ENCODE measurements at regions not wholly inside any gene's neighbourhood (a gene's known extent, or its start where the extent isn't known, plus 50 kb on each side); places are given as distances from the start of the nearest gene placed in this dataset.
"Not testable (repeated sequence)": the region's sequence is repeated elsewhere in the genome, so short reads cannot be mapped to it uniquely, and the experiment has no call there.

GRCh38 chr13:91053318-91054065 is 294.0 kb upstream of the MIR17HG start:
- no peak for DNase-seq
- no peak overlapping the region for H3K4me2 ChIP-seq
- no peaks in the 10 kb centered on the region for H3K79me2 ChIP-seq (ENCODE audit: low read depth)
- no peaks in the 10 kb centered on the region for H3F3A ChIP-seq (ENCODE audit: insufficient read depth, low read depth)
- no peak overlapping the region for H3K4me3 ChIP-seq
- H3K9me3 ChIP-seq (ENCODE audit: insufficient read depth, low read depth) = no peaks in the 10 kb centered on the region
- H3K27ac ChIP-seq = no peak overlapping the region
- H4K20me1 ChIP-seq (ENCODE audit: insufficient read depth) = no peaks in the 10 kb centered on the region
- H3K4me1 ChIP-seq (replicated peaks; ENCODE audit: insufficient read depth) = no peaks in the 10 kb centered on the region
- intact Hi-C loops (cut with micrococcal nuclease; ENCODE audit: unreplicated experiment) = no loop called here
- no peak for TF ChIP-seq EZH2 (IDR thresholded peaks at IDR 0.05; ENCODE audit: low read depth)
- no peak for TF ChIP-seq CTCF (conservative IDR thresholded peaks at IDR 0.05)
- ChIA-PET CTCF (no interaction called here), POLR2A (ENCODE audit: unreplicated experiment) (no interaction called here)
- H3K36me3 ChIP-seq (ENCODE audit: low read depth) = no peaks in the 10 kb centered on the region
- no TSS peak for BruUV-seq (replicated peaks)
- H3K9me2 ChIP-seq (ENCODE audit: insufficient read depth) = no peaks in the 10 kb centered on the region
- no peak overlapping the region for H2AFZ ChIP-seq
- H3K27me3 ChIP-seq (ENCODE audit: insufficient read depth, low read depth) = no peaks in the 10 kb centered on the region

GRCh38 chr13:91054902-91055301 is 292.6 kb upstream of the MIR17HG start:
- no peak for DNase-seq
- Histone ChIP-seq H3K36me3 (ENCODE audit: low read depth) (no peaks in the 10 kb centered on the region), H2AFZ (no peak overlapping the region), H3K27ac (no peak overlapping the region), H3K27me3 (ENCODE audit: insufficient read depth, low read depth) (no peaks in the 10 kb centered on the region), H3K9me2 (ENCODE audit: insufficient read depth) (no peaks in the 10 kb centered on the region), H3F3A (ENCODE audit: insufficient read depth, low read depth) (no peaks in the 10 kb centered on the region), H3K79me2 (ENCODE audit: low read depth) (no peaks in the 10 kb centered on the region), H3K4me2 (no peak overlapping the region), H3K9me3 (ENCODE audit: insufficient read depth, low read depth) (no peaks in the 10 kb centered on the region), H3K4me3 (no peak overlapping the region), H3K4me1 (replicated peaks; ENCODE audit: insufficient read depth) (no peaks in the 10 kb centered on the region), H4K20me1 (ENCODE audit: insufficient read depth) (no peaks in the 10 kb centered on the region)
- ChIA-PET POLR2A (ENCODE audit: unreplicated experiment) (no interaction called here), CTCF (no interaction called here)
- BruUV-seq (replicated peaks) = no TSS peak
- TF ChIP-seq EZH2 (IDR thresholded peaks at IDR 0.05; ENCODE audit: low read depth) (no peak), CTCF (conservative IDR thresholded peaks at IDR 0.05) (no peak)
- intact Hi-C loops (cut with micrococcal nuclease; ENCODE audit: unreplicated experiment) = no loop called here

- TF ChIP-seq CTCF (conservative IDR thresholded peaks at IDR 0.05) (no peak), EZH2 (IDR thresholded peaks at IDR 0.05; ENCODE audit: low read depth) (no peak)
- H3K9me3 ChIP-seq (ENCODE audit: insufficient read depth, low read depth) = no peaks in the 10 kb centered on the region
- H3K9me2 ChIP-seq (ENCODE audit: insufficient read depth) = no peaks in the 10 kb centered on the region
- no peaks in the 10 kb centered on the region for H3K36me3 ChIP-seq (ENCODE audit: low read depth)
- BruUV-seq (replicated peaks) = no TSS peak
- H3K4me1 ChIP-seq (replicated peaks; ENCODE audit: insufficient read depth) = no peaks in the 10 kb centered on the region
- ChIA-PET POLR2A (ENCODE audit: unreplicated experiment) (no interaction called here), CTCF (no interaction called here)
- no peak overlapping the region for H3K4me2 ChIP-seq
- intact Hi-C loops (cut with micrococcal nuclease; ENCODE audit: unreplicated experiment) = no loop called here
- no peaks in the 10 kb centered on the region for H3F3A ChIP-seq (ENCODE audit: insufficient read depth, low read depth)
- no peak overlapping the region for H2AFZ ChIP-seq
- no peak overlapping the region for H3K4me3 ChIP-seq
- DNase-seq = no peak
- no peaks in the 10 kb centered on the region for H4K20me1 ChIP-seq (ENCODE audit: insufficient read depth)
- H3K27me3 ChIP-seq (ENCODE audit: insufficient read depth, low read depth) = no peaks in the 10 kb centered on the region
- no peaks in the 10 kb centered on the region for H3K79me2 ChIP-seq (ENCODE audit: low read depth)
- H3K27ac ChIP-seq = no peak overlapping the region
These were observed 290.7 kb upstream of the MIR17HG start for GRCh38 chr13:91056746-91057145.

- H4K20me1 ChIP-seq (ENCODE audit: insufficient read depth); DNase-seq; intact Hi-C loops (cut with micrococcal nuclease; ENCODE audit: unreplicated experiment); H3K4me2 ChIP-seq; H3F3A ChIP-seq (ENCODE audit: insufficient read depth, low read depth); H3K27me3 ChIP-seq (ENCODE audit: insufficient read depth, low read depth); H3K36me3 ChIP-seq (ENCODE audit: low read depth); CTCF ChIA-PET; H3K79me2 ChIP-seq (ENCODE audit: low read depth); H3K9me2 ChIP-seq (ENCODE audit: insufficient read depth); H3K4me3 ChIP-seq; H3K4me1 ChIP-seq (replicated peaks; ENCODE audit: insufficient read depth); BruUV-seq (replicated peaks); H3K27ac ChIP-seq; H3K9me3 ChIP-seq (ENCODE audit: insufficient read depth, low read depth); H2AFZ ChIP-seq: not testable (repeated sequence)
- POLR2A ChIA-PET (ENCODE audit: unreplicated experiment) = interaction anchor here (0.7 kb wide), 1 partner anchor 88 kb away, joined by 11 read pairs; no protein-coding TSS in a partner anchor
These were observed 290.0 kb upstream of the MIR17HG start for GRCh38 chr13:91057507-91057906.
